HepG2 (cell line): ENCODE measurements at regions not wholly inside any gene's neighbourhood (a gene's known extent, or its start where the extent isn't known, plus 50 kb on each side); places are given as distances from the start of the nearest gene placed in this dataset.

Experiments used
- ATAC-seq: fragments of 200-7000 bp; cut with Tn5 transposase; 3 replicates; pipeline ENCODE4 v1.9.1; 2020; ENCODE audit warnings: mild to moderate bottlenecking, moderate library complexity
- BruUV-seq: library from RNA; stranded (reverse); fragments of 400-500 nt; replicated peaks from 2 replicates; lab custom pipeline; 2021; lab: Mats Ljungman, UMichigan
- CTCF ChIA-PET: fragments of 300-600 bp; formaldehyde crosslinking; extraction: SDS; loops from one replicate; lab custom pipeline; 2021; ENCODE audit warnings: low total read pairs, inconsistent platforms, low intra/inter-chr PET ratio; lab: Yijun Ruan, JAX
- POLR2A ChIA-PET: fragments of 350-600 bp; sonication (Branson Sonifier 250); formaldehyde crosslinking; loops from one replicate; lab custom pipeline; 2020; ENCODE audit warnings: antibody characterized with exemption, inconsistent platforms; lab: Yijun Ruan, JAX
- DNase-seq: peaks from one replicate; pipeline ENCODE4 v3.0.0-alpha.2; 2015; ENCODE audit warnings: low spot score
- FAIRE-seq: peaks from 3 replicates; lab custom pipeline; 2011; peaks lifted over from hg19 to GRCh38; lab: Jason Lieb, UNC
- H2AFZ ChIP-seq: one replicate; pipeline ENCODE4 v1.6.1; 2011; ENCODE audit warnings: low read length, inconsistent platforms
- H3K27ac ChIP-seq: fragments of 300-600 bp; 3 replicates; pipeline ENCODE4 v1.8.0; 2011; ENCODE audit warnings: mixed run types, mild to moderate bottlenecking, mixed read lengths, low read length, inconsistent platforms; ENCODE audit not compliant: insufficient read depth; ENCODE audit errors: extremely low read length
- H3K27me3 ChIP-seq, 2 experiments: fragments of 200-600 bp in 1 of 2; 2 replicates in 1 of 2; 3 replicates in 1 of 2; pipeline versions ENCODE4 v1.6.0 to v1.8.0; 2011; ENCODE audit warnings: low read length in 2 of 2, mild to moderate bottlenecking in 2 of 2, moderate library complexity in 2 of 2, inconsistent platforms in 1 of 2; ENCODE audit not compliant: insufficient read depth in 2 of 2, control insufficient read depth in 1 of 2
- H3K36me3 ChIP-seq, 2 experiments: fragments of 200-600 bp in 1 of 2; replicated peaks in 1 of 2; 2 replicates in 1 of 2; 3 replicates in 1 of 2; pipeline versions ENCODE4 v1.5.1 to v1.8.0; 2011; ENCODE audit warnings: low read length in 2 of 2, inconsistent platforms in 1 of 2; ENCODE audit not compliant: insufficient read depth in 2 of 2, control insufficient read depth in 1 of 2
- H3K4me1 ChIP-seq: 2 replicates; pipeline ENCODE4 v1.5.1; 2012; ENCODE audit warnings: low read length, inconsistent platforms; ENCODE audit not compliant: insufficient read depth
- H3K4me2 ChIP-seq: 2 replicates; pipeline ENCODE4 v1.6.0; 2011; ENCODE audit warnings: low read depth, low read length, inconsistent platforms
- H3K4me3 ChIP-seq, 3 experiments: fragments of 200-600 bp in 1 of 3; sonication (generic), shearing (Covaris generic) in 1 of 3; replicated peaks in 1 of 3; 2 replicates each; pipeline ENCODE4 v1.5.1; 2011 to 2016; ENCODE audit warnings: low read length in 3 of 3, inconsistent platforms in 2 of 3, low read depth in 2 of 3, mild to moderate bottlenecking in 2 of 3, control low read depth in 1 of 3, mixed read lengths in 1 of 3; ENCODE audit not compliant: insufficient read depth in 1 of 3
- H3K79me2 ChIP-seq: one replicate; pipeline ENCODE4 v1.6.1; 2011; ENCODE audit warnings: low read length, inconsistent platforms; ENCODE audit not compliant: insufficient read depth
- H3K9ac ChIP-seq: 2 replicates; pipeline ENCODE4 v1.6.0; 2011; ENCODE audit warnings: mild to moderate bottlenecking, low read depth, low read length, inconsistent platforms; ENCODE audit not compliant: insufficient read depth
- H3K9me3 ChIP-seq: 2 replicates; pipeline ENCODE4 v1.5.1; 2012; ENCODE audit warnings: mild to moderate bottlenecking, low read length
- H4K20me1 ChIP-seq: 2 replicates; pipeline ENCODE4 v1.6.0; 2011; ENCODE audit warnings: inconsistent platforms, mild to moderate bottlenecking, low read length, moderate library complexity; ENCODE audit not compliant: insufficient read depth
- GATAD2A ChIP-seq: IDR thresholded peaks from 2 replicates; pipeline ENCODE4 v1.6.1; 2016
- HNRNPUL1 ChIP-seq: fragments of 200-400 bp; formaldehyde crosslinking; IDR thresholded peaks from 2 replicates; pipeline ENCODE4 v1.6.1; 2017; ENCODE audit warnings: low read depth, mild to moderate bottlenecking, low read length, moderate library complexity
- NR2F1 ChIP-seq, 2 experiments: fragments of 450-650 bp in 1 of 2; formaldehyde crosslinking in 1 of 2; IDR thresholded peaks; 2 replicates each; pipeline versions ENCODE4 v1.5.0 to v1.6.1; 2016 to 2020; ENCODE audit warnings: mild to moderate bottlenecking in 1 of 2, missing compliant biosample characterization in 1 of 2, missing genetic modification reagents in 1 of 2, moderate library complexity in 1 of 2
- ZC3H13 ChIP-seq: sonication (generic); formaldehyde crosslinking; IDR thresholded peaks from 2 replicates; pipeline ENCODE4 v1.8.1; 2023; ENCODE audit warnings: mild to moderate bottlenecking, missing genetic modification reagents, moderate library complexity
- WGBS: methylation state at CpG from one replicate; pipeline ENCODE4 v1.1.6; 2017; ENCODE audit warnings: low lambda C conversion rate; 5-methylcytosine and 5-hydroxymethylcytosine counted together
- in situ Hi-C: cut with HindIII; loops from 2 replicates; pipeline ENCODE4 v1.10.0; 2017; ENCODE audit warnings: low pct_unique_long_range_greater_than_20kb; ENCODE audit not compliant: extremely low pct_ligation_motif_present
- intact Hi-C: fragments of 100-400 bp; cut with micrococcal nuclease; formaldehyde crosslinking; loops from one replicate; pipeline ENCODE4 v1.10.0; 2022; ENCODE audit not compliant: unreplicated experiment
- TF ChIP-seq, protein P1 (sequence below): sonication (generic); formaldehyde crosslinking; IDR thresholded peaks from 2 replicates; pipeline ENCODE4 v1.5.0; 2020; ENCODE audit warnings: missing genetic modification reagents
- TF ChIP-seq, protein P2 (sequence below): sonication (generic); formaldehyde crosslinking; IDR thresholded peaks from 2 replicates; pipeline ENCODE4 v1.8.1; 2023; ENCODE audit warnings: missing genetic modification reagents, inconsistent platforms, borderline replicate concordance

DNA sequence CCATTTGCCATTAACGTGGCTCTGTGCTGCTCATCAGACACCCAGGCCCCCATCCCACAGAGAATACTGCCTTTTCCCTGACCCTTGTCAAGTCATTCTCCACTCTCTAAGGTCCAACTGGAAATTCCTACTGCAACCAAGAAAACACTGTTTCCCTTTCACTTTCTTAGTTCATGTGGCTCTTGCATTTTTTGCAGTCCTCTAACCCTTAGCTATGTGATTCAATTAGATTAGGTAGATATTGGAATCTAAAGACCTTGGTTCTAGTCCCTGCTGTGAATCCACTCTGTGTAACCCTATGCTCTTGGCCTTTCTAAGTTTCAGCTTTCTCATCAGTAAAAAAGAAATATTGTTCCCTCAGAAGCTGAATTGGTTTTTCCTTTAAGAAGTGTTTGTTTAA is 649.4 kb downstream of the CCDC171 start:
- WGBS, result 0% methylated on average over 1 of the region's 1 CpG
- BruUV-seq, result no TSS peak
- Histone ChIP-seq H3K4me2 (no peak overlapping the region), H3K36me3 (no peaks in the 10 kb centered on the region), H3K9me3 (no peaks in the 10 kb centered on the region), H3K27me3 (peaks cover 0 to 3% of the 10 kb centered on the region in 2 experiments; a peak in 1 of 5 replicates), H3K9ac (no peak overlapping the region), H3K79me2 (no peaks in the 10 kb centered on the region), H2AFZ (no peak overlapping the region), H4K20me1 (no peaks in the 10 kb centered on the region), H3K4me1 (no peaks in the 10 kb centered on the region), H3K4me3 (no peak overlapping the region), H3K27ac (no peak overlapping the region)
- ATAC-seq (no peak), FAIRE-seq (no peak), DNase-seq (no peak)
- POLR2A ChIA-PET, result no interaction called here
- intact Hi-C loops (no loop called here), in situ Hi-C loops (no loop called here)
- CTCF ChIA-PET, result no interaction called here
- TF ChIP-seq, protein P1, sequence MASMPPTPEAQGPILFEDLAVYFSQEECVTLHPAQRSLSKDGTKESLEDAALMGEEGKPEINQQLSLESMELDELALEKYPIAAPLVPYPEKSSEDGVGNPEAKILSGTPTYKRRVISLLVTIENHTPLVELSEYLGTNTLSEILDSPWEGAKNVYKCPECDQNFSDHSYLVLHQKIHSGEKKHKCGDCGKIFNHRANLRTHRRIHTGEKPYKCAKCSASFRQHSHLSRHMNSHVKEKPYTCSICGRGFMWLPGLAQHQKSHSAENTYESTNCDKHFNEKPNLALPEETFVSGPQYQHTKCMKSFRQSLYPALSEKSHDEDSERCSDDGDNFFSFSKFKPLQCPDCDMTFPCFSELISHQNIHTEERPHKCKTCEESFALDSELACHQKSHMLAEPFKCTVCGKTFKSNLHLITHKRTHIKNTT (CRISPR knock-in tag), result no peak
- TF ChIP-seq, protein P2, sequence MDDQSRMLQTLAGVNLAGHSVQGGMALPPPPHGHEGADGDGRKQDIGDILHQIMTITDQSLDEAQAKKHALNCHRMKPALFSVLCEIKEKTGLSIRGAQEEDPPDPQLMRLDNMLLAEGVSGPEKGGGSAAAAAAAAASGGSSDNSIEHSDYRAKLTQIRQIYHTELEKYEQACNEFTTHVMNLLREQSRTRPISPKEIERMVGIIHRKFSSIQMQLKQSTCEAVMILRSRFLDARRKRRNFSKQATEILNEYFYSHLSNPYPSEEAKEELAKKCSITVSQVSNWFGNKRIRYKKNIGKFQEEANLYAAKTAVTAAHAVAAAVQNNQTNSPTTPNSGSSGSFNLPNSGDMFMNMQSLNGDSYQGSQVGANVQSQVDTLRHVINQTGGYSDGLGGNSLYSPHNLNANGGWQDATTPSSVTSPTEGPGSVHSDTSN (CRISPR knock-in tag), result no peak
- no peak for TF ChIP-seq GATAD2A
- TF ChIP-seq NR2F1 (CRISPR knock-in tag; IDR thresholded peaks at IDR 0.05), result no peak
- no peak for TF ChIP-seq ZC3H13 (CRISPR knock-in tag)
- no peak for TF ChIP-seq HNRNPUL1
